ENCODE measurements at regions not wholly inside any gene's neighbourhood (a gene's known extent, or its start where the extent isn't known, plus 50 kb on each side); places are given as distances from the start of the nearest gene placed in this dataset.

DNA sequence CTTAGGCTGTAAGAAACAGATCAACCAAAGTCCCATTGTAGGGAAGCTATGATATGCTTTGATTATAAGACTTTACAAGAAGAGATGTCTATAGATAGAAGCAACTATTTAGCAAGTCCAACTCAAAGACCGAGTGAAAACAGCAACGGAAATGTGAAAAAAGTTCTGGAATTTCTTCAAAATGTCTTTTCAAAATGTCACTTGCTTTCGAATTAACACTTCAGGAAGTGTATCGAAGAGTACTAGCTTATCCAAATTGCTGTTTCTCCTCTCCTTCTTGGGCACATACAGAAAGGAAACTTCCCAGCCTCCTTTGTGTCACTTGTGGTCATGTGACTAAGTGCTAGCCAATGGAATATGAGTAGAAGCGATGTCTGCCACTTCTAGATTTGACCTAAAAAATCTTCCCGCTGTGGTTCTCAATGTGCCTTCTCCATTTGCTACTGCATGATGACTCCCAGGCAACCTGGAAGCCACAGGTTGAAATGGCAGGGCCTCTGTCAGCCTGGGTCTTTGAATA is 89.9 kb downstream of the TSEN15 start:
- no peaks in the 10 kb centered on the region for H3K27me3 ChIP-seq (ENCODE audit: control insufficient read depth in 2 of 2, insufficient read depth in 2 of 2, low read length in 2 of 2)
- H3K4me1 ChIP-seq (ENCODE audit: control insufficient read depth in 2 of 2, insufficient read depth in 2 of 2, low read length in 2 of 2) = no peaks in the 10 kb centered on the region

DNA sequence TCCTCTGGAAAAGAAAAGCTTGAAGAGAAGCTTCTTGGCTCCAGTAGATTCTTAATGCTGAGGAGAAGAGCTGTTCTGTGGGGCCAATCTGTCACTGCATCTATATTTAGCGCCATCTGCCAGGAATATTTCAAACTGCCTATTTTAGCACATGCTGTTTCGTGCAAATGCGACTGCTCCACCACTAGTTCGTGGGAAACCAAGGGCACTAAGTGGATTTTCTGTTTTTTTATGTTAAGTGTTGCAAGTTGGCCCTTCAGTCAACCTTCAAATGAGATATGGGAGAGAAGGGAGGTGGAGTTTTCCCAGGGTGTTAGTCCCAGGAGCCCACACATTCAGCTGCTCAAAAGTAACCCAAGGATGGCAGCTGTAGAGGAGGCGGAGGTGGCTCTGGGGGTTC is 91.9 kb downstream of the TSEN15 start:
- Histone ChIP-seq H3K9me3 (ENCODE audit: control insufficient read depth in 2 of 2, low read length in 2 of 2) (no peaks in the 10 kb centered on the region), H3K27ac (ENCODE audit: low read depth in 2 of 2, low read length in 2 of 2) (no peak overlapping the region)

More for the DNA sequence above, 89.9 kb downstream of the TSEN15 start:
- Histone ChIP-seq H3K9ac (ENCODE audit: low read depth in 1 of 2, low read length in 2 of 2) (no peak overlapping the region), H3K36me3 (ENCODE audit: control insufficient read depth in 2 of 2, insufficient read depth in 2 of 2, low read length in 2 of 2) (no peaks in the 10 kb centered on the region), H3K4me3 (ENCODE audit: low read length in 2 of 2) (no peak overlapping the region), H3K9me3 (ENCODE audit: control insufficient read depth in 2 of 2, low read length in 2 of 2) (no peaks in the 10 kb centered on the region), H3K27ac (ENCODE audit: low read depth in 2 of 2, low read length in 2 of 2) (no peak overlapping the region)

GRCh38 chr1:184145083-184145482 is 93.6 kb downstream of the TSEN15 start:
- H3K27me3 ChIP-seq (ENCODE audit: control insufficient read depth in 2 of 2, insufficient read depth in 2 of 2, low read length in 2 of 2) = no peaks in the 10 kb centered on the region
- H3K4me3 ChIP-seq (ENCODE audit: low read length in 2 of 2) = no peak overlapping the region
- H3K9me3 ChIP-seq (ENCODE audit: control insufficient read depth in 2 of 2, low read length in 2 of 2) = no peaks in the 10 kb centered on the region
- no peaks in the 10 kb centered on the region for H3K4me1 ChIP-seq (ENCODE audit: control insufficient read depth in 2 of 2, insufficient read depth in 2 of 2, low read length in 2 of 2)
- no peaks in the 10 kb centered on the region for H3K36me3 ChIP-seq (ENCODE audit: control insufficient read depth in 2 of 2, insufficient read depth in 2 of 2, low read length in 2 of 2)
- no peak overlapping the region for H3K9ac ChIP-seq (ENCODE audit: low read depth in 1 of 2, low read length in 2 of 2)
- no peak overlapping the region for H3K27ac ChIP-seq (ENCODE audit: low read depth in 2 of 2, low read length in 2 of 2)

More for the DNA sequence above, 91.9 kb downstream of the TSEN15 start:
- H3K4me3 ChIP-seq (ENCODE audit: low read length in 2 of 2) = no peak overlapping the region
- H3K36me3 ChIP-seq (ENCODE audit: control insufficient read depth in 2 of 2, insufficient read depth in 2 of 2, low read length in 2 of 2) = no peaks in the 10 kb centered on the region
- H3K9ac ChIP-seq (ENCODE audit: low read depth in 1 of 2, low read length in 2 of 2) = no peak overlapping the region
- H3K27me3 ChIP-seq (ENCODE audit: control insufficient read depth in 2 of 2, insufficient read depth in 2 of 2, low read length in 2 of 2) = no peaks in the 10 kb centered on the region
- H3K4me1 ChIP-seq (ENCODE audit: control insufficient read depth in 2 of 2, insufficient read depth in 2 of 2, low read length in 2 of 2) = no peaks in the 10 kb centered on the region

GRCh38 chr1:184146202-184146601 is 94.7 kb downstream of the TSEN15 start:
- no peaks in the 10 kb centered on the region for H3K4me1 ChIP-seq (ENCODE audit: control insufficient read depth in 2 of 2, insufficient read depth in 2 of 2, low read length in 2 of 2)
- H3K9me3 ChIP-seq (ENCODE audit: control insufficient read depth in 2 of 2, low read length in 2 of 2) = no peaks in the 10 kb centered on the region
- no peak overlapping the region for H3K27ac ChIP-seq (ENCODE audit: low read depth in 2 of 2, low read length in 2 of 2)
- no peak overlapping the region for H3K9ac ChIP-seq (ENCODE audit: low read depth in 1 of 2, low read length in 2 of 2)
- H3K36me3 ChIP-seq (ENCODE audit: control insufficient read depth in 2 of 2, insufficient read depth in 2 of 2, low read length in 2 of 2) = no peaks in the 10 kb centered on the region
- H3K4me3 ChIP-seq (ENCODE audit: low read length in 2 of 2) = no peak overlapping the region
- H3K27me3 ChIP-seq (ENCODE audit: control insufficient read depth in 2 of 2, insufficient read depth in 2 of 2, low read length in 2 of 2) = no peaks in the 10 kb centered on the region

DNA sequence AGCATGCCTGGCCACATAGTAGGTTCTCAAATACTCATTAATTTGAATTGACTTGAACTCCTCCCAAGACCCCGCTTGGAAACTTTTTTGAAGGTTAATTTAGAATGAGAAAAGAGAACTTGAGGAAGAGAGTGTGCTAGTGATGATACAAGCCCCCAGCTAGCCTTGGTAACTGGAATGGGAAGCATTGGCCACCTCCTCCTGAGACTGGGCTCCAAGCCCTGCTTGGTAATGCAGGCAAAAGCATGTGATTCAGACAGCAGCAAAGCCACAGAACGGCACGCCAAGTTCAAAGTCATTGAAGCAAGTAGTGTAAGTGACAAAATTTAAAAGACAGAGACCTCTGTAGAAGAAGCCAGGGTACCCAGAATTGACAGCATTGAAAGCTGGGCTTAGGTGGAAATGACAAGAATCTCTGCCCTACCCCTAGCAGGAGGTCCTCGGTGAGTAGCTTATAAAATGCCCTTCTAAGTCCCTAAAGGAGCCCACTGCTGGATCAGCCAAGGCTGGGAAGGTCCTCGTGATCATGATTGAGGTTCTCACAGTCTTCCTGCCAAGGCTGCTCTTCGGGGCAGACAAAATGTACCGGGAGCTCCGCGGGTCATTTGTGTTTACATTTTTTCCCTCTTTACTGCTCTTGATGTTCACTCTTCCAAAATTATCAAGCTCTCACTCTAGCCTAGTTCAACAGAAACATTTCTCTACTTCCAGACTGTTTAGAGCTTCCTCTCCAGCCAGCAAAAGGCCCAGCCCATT is 99.4 kb downstream of the TSEN15 start:
- no peaks in the 10 kb centered on the region for H3K4me1 ChIP-seq (ENCODE audit: control insufficient read depth in 2 of 2, insufficient read depth in 2 of 2, low read length in 2 of 2)
- no peak overlapping the region for H3K4me3 ChIP-seq (ENCODE audit: low read length in 2 of 2)
- no peaks in the 10 kb centered on the region for H3K36me3 ChIP-seq (ENCODE audit: control insufficient read depth in 2 of 2, insufficient read depth in 2 of 2, low read length in 2 of 2)
- H3K9me3 ChIP-seq (ENCODE audit: control insufficient read depth in 2 of 2, low read length in 2 of 2) = no peaks in the 10 kb centered on the region
- H3K27ac ChIP-seq (ENCODE audit: low read depth in 2 of 2, low read length in 2 of 2) = peak overlapping the region in 1 of 2 donors; percentile 61
- no peak overlapping the region for H3K9ac ChIP-seq (ENCODE audit: low read depth in 1 of 2, low read length in 2 of 2)
- no peaks in the 10 kb centered on the region for H3K27me3 ChIP-seq (ENCODE audit: control insufficient read depth in 2 of 2, insufficient read depth in 2 of 2, low read length in 2 of 2)

- Histone ChIP-seq H3K27me3 (ENCODE audit: control insufficient read depth in 2 of 2, insufficient read depth in 2 of 2, low read length in 2 of 2) (no peaks in the 10 kb centered on the region), H3K4me1 (ENCODE audit: control insufficient read depth in 2 of 2, insufficient read depth in 2 of 2, low read length in 2 of 2) (no peaks in the 10 kb centered on the region), H3K36me3 (ENCODE audit: control insufficient read depth in 2 of 2, insufficient read depth in 2 of 2, low read length in 2 of 2) (no peaks in the 10 kb centered on the region), H3K4me3 (ENCODE audit: low read length in 2 of 2) (peak overlapping the region; percentile 19 to 53), H3K9ac (ENCODE audit: low read depth in 1 of 2, low read length in 2 of 2) (peak overlapping the region in 1 of 2 donors; percentile 3), H3K9me3 (ENCODE audit: control insufficient read depth in 2 of 2, low read length in 2 of 2) (no peaks in the 10 kb centered on the region), H3K27ac (ENCODE audit: low read depth in 2 of 2, low read length in 2 of 2) (peak overlapping the region; percentile 57 to 61)
Measured at GRCh38 chr1:184152434-184152898, 100.9 kb downstream of the TSEN15 start.

DNA sequence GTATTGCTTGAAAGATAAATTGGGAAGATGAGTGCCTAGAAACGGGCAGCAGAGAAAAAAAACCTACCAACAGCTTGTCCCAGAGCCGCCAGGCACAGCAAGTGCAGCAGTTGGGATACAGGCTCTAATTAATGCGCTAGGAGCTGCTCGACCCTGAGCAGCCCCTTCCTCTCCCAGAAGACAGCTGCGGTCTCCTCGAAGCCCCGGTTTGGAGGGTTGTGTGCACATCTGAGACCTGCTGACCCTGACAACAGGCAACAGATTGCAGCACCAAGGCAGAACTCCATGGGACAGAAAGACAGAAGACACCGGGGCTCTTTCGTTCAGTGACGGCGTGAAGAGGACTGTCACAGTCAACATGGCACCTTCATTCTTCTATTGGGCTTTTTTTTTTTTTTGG is 101.4 kb downstream of the TSEN15 start:
- no peaks in the 10 kb centered on the region for H3K36me3 ChIP-seq (ENCODE audit: control insufficient read depth in 2 of 2, insufficient read depth in 2 of 2, low read length in 2 of 2)
- H3K4me3 ChIP-seq (ENCODE audit: low read length in 2 of 2) = peak overlapping the region; percentile 19 to 53
- no peaks in the 10 kb centered on the region for H3K4me1 ChIP-seq (ENCODE audit: control insufficient read depth in 2 of 2, insufficient read depth in 2 of 2, low read length in 2 of 2)
- H3K9me3 ChIP-seq (ENCODE audit: control insufficient read depth in 2 of 2, low read length in 2 of 2) = no peaks in the 10 kb centered on the region
- H3K9ac ChIP-seq (ENCODE audit: low read depth in 1 of 2, low read length in 2 of 2) = peak overlapping the region in 1 of 2 donors; percentile 3
- peak overlapping the region; percentile 57 to 61 for H3K27ac ChIP-seq (ENCODE audit: low read depth in 2 of 2, low read length in 2 of 2)
- no peaks in the 10 kb centered on the region for H3K27me3 ChIP-seq (ENCODE audit: control insufficient read depth in 2 of 2, insufficient read depth in 2 of 2, low read length in 2 of 2)

- no peaks in the 10 kb centered on the region for H3K9me3 ChIP-seq (ENCODE audit: control insufficient read depth in 2 of 2, low read length in 2 of 2)
- H3K27me3 ChIP-seq (ENCODE audit: control insufficient read depth in 2 of 2, insufficient read depth in 2 of 2, low read length in 2 of 2) = no peaks in the 10 kb centered on the region
- H3K9ac ChIP-seq (ENCODE audit: low read depth in 1 of 2, low read length in 2 of 2) = no peak overlapping the region
- H3K27ac ChIP-seq (ENCODE audit: low read depth in 2 of 2, low read length in 2 of 2) = no peak overlapping the region
- no peaks in the 10 kb centered on the region for H3K4me1 ChIP-seq (ENCODE audit: control insufficient read depth in 2 of 2, insufficient read depth in 2 of 2, low read length in 2 of 2)
- no peak overlapping the region for H3K4me3 ChIP-seq (ENCODE audit: low read length in 2 of 2)
- H3K36me3 ChIP-seq (ENCODE audit: control insufficient read depth in 2 of 2, insufficient read depth in 2 of 2, low read length in 2 of 2) = no peaks in the 10 kb centered on the region
Measured at GRCh38 chr1:184153731-184154130, 102.2 kb downstream of the TSEN15 start.

DNA sequence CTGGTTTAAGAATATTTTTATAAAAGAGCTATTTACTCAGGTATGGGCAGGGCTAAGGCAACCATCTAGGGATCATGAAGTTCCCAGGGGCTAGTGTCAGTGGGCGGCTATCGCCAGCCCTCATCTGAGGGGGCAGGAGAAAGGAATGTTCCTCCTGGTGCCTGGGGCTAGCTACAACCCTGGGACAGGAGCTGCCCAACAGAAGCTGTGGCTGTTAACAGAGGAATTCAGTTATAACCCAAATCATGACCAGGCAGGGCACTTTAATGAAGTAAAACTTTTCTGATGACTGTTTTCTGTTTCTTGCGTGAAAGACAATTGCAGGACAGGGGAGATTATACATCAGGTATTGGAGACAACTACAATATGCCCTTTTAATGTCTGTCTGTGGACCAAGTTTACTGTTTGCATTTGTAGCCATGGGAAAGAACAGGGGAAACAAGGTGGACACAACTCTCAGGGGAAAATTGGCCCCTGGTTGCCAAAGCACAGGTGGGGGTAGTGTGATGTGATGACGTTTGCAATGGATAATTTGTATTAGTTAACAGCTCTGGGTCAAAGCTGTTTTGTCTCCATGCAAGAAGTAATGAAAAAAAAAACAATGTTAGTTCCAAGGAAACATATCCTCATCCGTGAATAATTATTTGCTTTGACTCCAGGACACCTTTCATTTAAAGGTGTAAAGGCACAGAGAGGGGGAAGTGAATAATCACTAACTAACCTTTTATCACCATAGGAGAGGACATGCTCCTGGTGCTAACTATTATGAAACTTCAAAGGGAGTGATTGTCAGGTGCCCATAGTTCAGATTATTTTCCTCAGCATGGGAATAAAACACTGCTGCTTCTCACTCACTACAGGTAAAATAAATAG is 105.2 kb downstream of the TSEN15 start:
- no peak overlapping the region for H3K27ac ChIP-seq (ENCODE audit: low read depth in 2 of 2, low read length in 2 of 2)
- H3K4me1 ChIP-seq (ENCODE audit: control insufficient read depth in 2 of 2, insufficient read depth in 2 of 2, low read length in 2 of 2) = no peaks in the 10 kb centered on the region
- H3K9ac ChIP-seq (ENCODE audit: low read depth in 1 of 2, low read length in 2 of 2) = no peak overlapping the region
- no peaks in the 10 kb centered on the region for H3K9me3 ChIP-seq (ENCODE audit: control insufficient read depth in 2 of 2, low read length in 2 of 2)
- no peaks in the 10 kb centered on the region for H3K36me3 ChIP-seq (ENCODE audit: control insufficient read depth in 2 of 2, insufficient read depth in 2 of 2, low read length in 2 of 2)
- H3K4me3 ChIP-seq (ENCODE audit: low read length in 2 of 2) = no peak overlapping the region
- H3K27me3 ChIP-seq (ENCODE audit: control insufficient read depth in 2 of 2, insufficient read depth in 2 of 2, low read length in 2 of 2) = no peaks in the 10 kb centered on the region

GRCh38 chr1:184157394-184157742 is 105.8 kb downstream of the TSEN15 start:
- H3K9me3 ChIP-seq (ENCODE audit: control insufficient read depth in 2 of 2, low read length in 2 of 2) = no peaks in the 10 kb centered on the region
- H3K27ac ChIP-seq (ENCODE audit: low read depth in 2 of 2, low read length in 2 of 2) = no peak overlapping the region
- no peak overlapping the region for H3K9ac ChIP-seq (ENCODE audit: low read depth in 1 of 2, low read length in 2 of 2)
- H3K4me1 ChIP-seq (ENCODE audit: control insufficient read depth in 2 of 2, insufficient read depth in 2 of 2, low read length in 2 of 2) = no peaks in the 10 kb centered on the region
- no peaks in the 10 kb centered on the region for H3K27me3 ChIP-seq (ENCODE audit: control insufficient read depth in 2 of 2, insufficient read depth in 2 of 2, low read length in 2 of 2)
- H3K4me3 ChIP-seq (ENCODE audit: low read length in 2 of 2) = no peak overlapping the region
- H3K36me3 ChIP-seq (ENCODE audit: control insufficient read depth in 2 of 2, insufficient read depth in 2 of 2, low read length in 2 of 2) = no peaks in the 10 kb centered on the region

All from mucosa of rectum (tissue), 2 donors.